HUES48 (cell line): ENCODE measurements at regions not wholly inside any gene's neighbourhood (a gene's known extent, or its start where the extent isn't known, plus 50 kb on each side); places are given as distances from the start of the nearest gene placed in this dataset.
"Not testable (repeated sequence)": the region's sequence is repeated elsewhere in the genome, so short reads cannot be mapped to it uniquely, and the experiment has no call there.

ENCODE experiments used
- H3K27ac ChIP-seq: one replicate; pipeline ENCODE4 v1.7.0; 2013; ENCODE audit warnings: low read depth, low read length, inconsistent platforms
- H3K27me3 ChIP-seq: 2 replicates; pipeline ENCODE4 v1.6.1; 2013; ENCODE audit warnings: mild to moderate bottlenecking, low read length; ENCODE audit not compliant: control insufficient read depth, insufficient read depth
- H3K36me3 ChIP-seq: 2 replicates; pipeline ENCODE4 v1.6.1; 2013; ENCODE audit warnings: low read length; ENCODE audit not compliant: control insufficient read depth, insufficient read depth
- H3K4me1 ChIP-seq: 2 replicates; pipeline ENCODE4 v1.6.1; 2013; ENCODE audit warnings: mild to moderate bottlenecking, low read length; ENCODE audit not compliant: control insufficient read depth, insufficient read depth
- H3K4me3 ChIP-seq: 2 replicates; pipeline ENCODE4 v1.5.1; 2013; ENCODE audit warnings: mild to moderate bottlenecking, low read depth, low read length
- H3K9ac ChIP-seq: 2 replicates; pipeline ENCODE4 v1.6.1; 2013; ENCODE audit warnings: mild to moderate bottlenecking, low read depth, low read length, moderate library complexity
- H3K9me3 ChIP-seq: 2 replicates; pipeline ENCODE4 v1.6.1; 2013; ENCODE audit warnings: low read length; ENCODE audit not compliant: control insufficient read depth, insufficient read depth

GRCh38 chr3:3368306-3368705 is 188.8 kb upstream of the CRBN start:
- Histone ChIP-seq H3K27me3 (no peaks in the 10 kb centered on the region), H3K4me1 (no peaks in the 10 kb centered on the region), H3K9me3 (no peaks in the 10 kb centered on the region), H3K4me3 (no peak overlapping the region), H3K9ac (no peak overlapping the region), H3K36me3 (no peaks in the 10 kb centered on the region), H3K27ac (no peak overlapping the region)

GRCh38 chr3:3366386-3366785 is 186.9 kb upstream of the CRBN start:
- Histone ChIP-seq H3K36me3 (no peaks in the 10 kb centered on the region), H3K27me3 (no peaks in the 10 kb centered on the region), H3K4me1 (no peaks in the 10 kb centered on the region), H3K27ac (no peak overlapping the region), H3K9ac (no peak overlapping the region), H3K9me3 (no peaks in the 10 kb centered on the region), H3K4me3 (no peak overlapping the region)

- Histone ChIP-seq H3K9me3 (no peaks in the 10 kb centered on the region), H3K27me3 (no peaks in the 10 kb centered on the region), H3K27ac (no peak overlapping the region), H3K9ac (no peak overlapping the region), H3K4me1 (no peaks in the 10 kb centered on the region), H3K4me3 (no peak overlapping the region), H3K36me3 (no peaks in the 10 kb centered on the region)
Observed at GRCh38 chr3:3365716-3366115, 186.2 kb upstream of the CRBN start.

GRCh38 chr3:3356846-3357245 is 177.4 kb upstream of the CRBN start:
- Histone ChIP-seq H3K27ac (no peak overlapping the region), H3K4me1 (no peaks in the 10 kb centered on the region), H3K9me3 (no peaks in the 10 kb centered on the region), H3K27me3 (no peaks in the 10 kb centered on the region), H3K4me3 (no peak overlapping the region), H3K36me3 (no peaks in the 10 kb centered on the region), H3K9ac (no peak overlapping the region)

- no peak overlapping the region for H3K4me3 ChIP-seq
- H3K9ac ChIP-seq, result no peak overlapping the region
- no peaks in the 10 kb centered on the region for H3K36me3 ChIP-seq
- no peak overlapping the region for H3K27ac ChIP-seq
- no peaks in the 10 kb centered on the region for H3K4me1 ChIP-seq
- no peaks in the 10 kb centered on the region for H3K27me3 ChIP-seq
- no peaks in the 10 kb centered on the region for H3K9me3 ChIP-seq
Observed at GRCh38 chr3:3355442-3355841, 176.0 kb upstream of the CRBN start.

GRCh38 chr3:3353153-3353552 is 173.7 kb upstream of the CRBN start:
- no peaks in the 10 kb centered on the region for H3K9me3 ChIP-seq
- H3K27ac ChIP-seq, result no peak overlapping the region
- no peaks in the 10 kb centered on the region for H3K27me3 ChIP-seq
- no peaks in the 10 kb centered on the region for H3K36me3 ChIP-seq
- no peak overlapping the region for H3K9ac ChIP-seq
- H3K4me1 ChIP-seq, result no peaks in the 10 kb centered on the region
- H3K4me3 ChIP-seq, result no peak overlapping the region

- no peaks in the 10 kb centered on the region for H3K27me3 ChIP-seq
- H3K4me3 ChIP-seq, result no peak overlapping the region
- no peaks in the 10 kb centered on the region; the same call in 1 of the 2 replicates for H3K4me1 ChIP-seq
- H3K27ac ChIP-seq, result no peak overlapping the region
- H3K9ac ChIP-seq, result no peak overlapping the region
- H3K9me3 ChIP-seq, result no peaks in the 10 kb centered on the region
- no peaks in the 10 kb centered on the region for H3K36me3 ChIP-seq
Observed at GRCh38 chr3:3351226-3351625, 171.7 kb upstream of the CRBN start.

- not testable (repeated sequence) for H3K36me3 ChIP-seq, H3K4me3 ChIP-seq, H3K27me3 ChIP-seq, H3K9me3 ChIP-seq, H3K27ac ChIP-seq, H3K9ac ChIP-seq
- H3K4me1 ChIP-seq, result peaks cover 23% of the 10 kb centered on the region
Observed at GRCh38 chr3:3347056-3347455, 167.6 kb upstream of the CRBN start.

- H3K4me3 ChIP-seq, result no peak overlapping the region
- no peaks in the 10 kb centered on the region for H3K36me3 ChIP-seq
- H3K9me3 ChIP-seq, result no peaks in the 10 kb centered on the region
- H3K9ac ChIP-seq, result no peak overlapping the region
- no peaks in the 10 kb centered on the region for H3K27me3 ChIP-seq
- peaks cover 23% of the 10 kb centered on the region for H3K4me1 ChIP-seq
- H3K27ac ChIP-seq, result no peak overlapping the region
Observed at GRCh38 chr3:3346556-3346955, 167.1 kb upstream of the CRBN start.

- Histone ChIP-seq H3K4me1 (peaks cover 23% of the 10 kb centered on the region), H3K4me3 (no peak overlapping the region), H3K9me3 (no peaks in the 10 kb centered on the region), H3K27me3 (no peaks in the 10 kb centered on the region), H3K9ac (no peak overlapping the region), H3K36me3 (no peaks in the 10 kb centered on the region), H3K27ac (no peak overlapping the region)
Observed at GRCh38 chr3:3342141-3342540, 162.7 kb upstream of the CRBN start.

GRCh38 chr3:3340965-3341895 is 161.7 kb upstream of the CRBN start:
- Histone ChIP-seq H3K27ac (no peak overlapping the region), H3K9me3 (no peaks in the 10 kb centered on the region), H3K9ac (no peak overlapping the region), H3K4me3 (no peak overlapping the region), H3K27me3 (no peaks in the 10 kb centered on the region), H3K4me1 (peaks cover 23% of the 10 kb centered on the region), H3K36me3 (no peaks in the 10 kb centered on the region)
